ENCODE measurements at regions not wholly inside any gene's neighbourhood (a gene's known extent, or its start where the extent isn't known, plus 50 kb on each side); places are given as distances from the start of the nearest gene placed in this dataset.

- Histone ChIP-seq H3K4me1 (ENCODE audit: control insufficient read depth, insufficient read depth, low read length) (no peaks in the 10 kb centered on the region), H3K36me3 (ENCODE audit: control insufficient read depth in 2 of 2, insufficient read depth in 1 of 2, low read length in 2 of 2) (no peaks in the 10 kb centered on the region), H3K4me3 (ENCODE audit: low read depth, low read length) (no peak overlapping the region), H3K27ac (ENCODE audit: extremely low read depth, low read depth, low read length) (no peak overlapping the region), H3K9me3 (ENCODE audit: control insufficient read depth, insufficient read depth, low read depth, low read length) (no peaks in the 10 kb centered on the region)
- CTCF ChIA-PET, result no interaction called here
- POLR2A ChIA-PET, result no interaction called here
- TF ChIP-seq ZNF596 (tag by site-specific recombination; IDR thresholded peaks at IDR 0.05) (peak; percentile 85), ZBTB48 (tag by site-specific recombination; IDR thresholded peaks at IDR 0.05) (no peak)
These were observed 83.9 kb upstream of the LGSN start for GRCh38 chr6:63403725-63404124.

DNA sequence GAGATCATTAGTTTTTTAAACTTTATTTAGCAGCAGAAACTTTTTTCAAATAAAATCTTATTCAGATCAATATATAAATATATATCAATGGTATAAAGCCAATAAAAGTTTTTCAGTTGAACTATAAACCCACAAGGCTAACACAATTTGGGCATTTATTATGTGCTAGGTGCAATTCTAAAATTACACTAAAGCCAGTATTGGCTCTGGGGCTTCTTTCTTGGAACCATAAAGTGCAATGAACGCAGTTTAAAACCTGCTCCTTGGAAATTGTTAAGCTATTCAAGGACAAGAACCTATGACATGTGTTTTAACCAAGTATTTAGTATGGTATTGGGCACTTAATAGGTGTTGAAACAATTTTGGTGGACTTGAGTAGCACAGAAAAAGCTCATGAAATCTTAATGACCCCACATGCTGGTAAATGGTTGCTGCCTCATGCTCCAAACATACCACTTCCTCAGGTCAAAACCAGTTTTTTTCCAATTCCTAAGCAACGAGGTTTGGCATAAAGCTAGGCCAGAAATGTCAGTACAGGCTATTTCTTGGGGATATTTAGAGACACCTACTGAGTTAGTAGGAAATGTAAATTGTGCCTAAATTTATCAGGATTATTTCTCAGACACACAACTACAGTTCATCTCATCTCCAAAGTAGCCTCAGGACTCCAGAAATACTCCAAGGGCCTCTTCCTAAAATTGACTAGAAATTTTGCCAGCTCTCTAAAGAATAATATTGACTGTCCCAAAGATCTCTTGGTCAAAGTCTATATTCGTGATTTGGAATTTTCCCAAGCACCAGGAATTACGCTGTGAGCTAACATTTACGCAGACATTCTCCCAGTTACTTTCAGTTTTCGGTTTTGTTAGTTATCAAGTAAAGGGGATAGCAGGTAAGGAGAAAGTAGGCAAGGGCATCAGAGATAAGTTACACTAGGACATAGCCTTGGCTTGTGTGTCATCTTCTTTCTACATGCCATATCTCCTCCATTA is 90.9 kb upstream of the LGSN start:
- Histone ChIP-seq H3K9me3 (ENCODE audit: control insufficient read depth, insufficient read depth, low read depth, low read length) (no peaks in the 10 kb centered on the region), H3K4me3 (ENCODE audit: low read depth, low read length) (no peak overlapping the region), H3K36me3 (ENCODE audit: control insufficient read depth in 2 of 2, insufficient read depth in 1 of 2, low read length in 2 of 2) (no peaks in the 10 kb centered on the region), H3K27ac (ENCODE audit: extremely low read depth, low read depth, low read length) (no peak overlapping the region), H3K4me1 (ENCODE audit: control insufficient read depth, insufficient read depth, low read length) (no peaks in the 10 kb centered on the region)
- TF ChIP-seq ZSCAN18 (tag by site-specific recombination; IDR thresholded peaks at IDR 0.05), result no peak
- TF ChIP-seq TRIM28 (IDR thresholded peaks at IDR 0.05; ENCODE audit: borderline replicate concordance, low read length), result no peak
- no peak for TF ChIP-seq KLF10 (tag by site-specific recombination; IDR thresholded peaks at IDR 0.05)
- TF ChIP-seq ZNF776 (tag by site-specific recombination; IDR thresholded peaks at IDR 0.05; ENCODE audit: borderline replicate concordance), result no peak
- no peak for TF ChIP-seq ZNF214 (tag by site-specific recombination; IDR thresholded peaks at IDR 0.05; ENCODE audit: borderline replicate concordance)
- POLR2A ChIA-PET, result no interaction called here
- CTCF ChIA-PET, result interaction anchor here (1.1 to 1.6 kb wide), 2 partner anchors 10 to 59 kb away, joined by 4 to 11 read pairs; no protein-coding TSS in a partner anchor

DNA sequence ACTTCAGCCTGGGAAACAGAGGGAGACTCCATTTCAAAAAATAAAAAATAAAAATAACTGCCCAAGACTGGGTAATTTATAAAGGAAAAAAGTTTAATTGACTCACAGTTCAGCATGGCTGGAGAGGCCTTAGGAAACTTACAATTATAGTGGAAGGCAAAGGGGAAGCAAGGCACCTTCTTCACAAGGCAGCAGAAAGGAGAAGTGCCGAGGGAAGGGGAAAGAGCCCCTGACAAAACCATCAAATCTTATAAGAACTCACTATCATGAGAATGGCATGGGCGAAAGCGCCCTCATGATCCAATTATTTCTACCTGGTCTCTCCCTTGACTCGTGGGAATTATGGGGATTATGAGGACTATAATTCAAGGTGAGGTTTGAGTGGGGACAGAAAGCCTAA is 95.5 kb upstream of the LGSN start:
- TF ChIP-seq CTCF (tag by site-specific recombination; IDR thresholded peaks at IDR 0.05) (no peak), ZNF211 (tag by site-specific recombination; IDR thresholded peaks at IDR 0.05; ENCODE audit: low read depth) (no peak), ZBTB21 (tag by site-specific recombination; IDR thresholded peaks at IDR 0.05) (no peak), KLF17 (tag by site-specific recombination; IDR thresholded peaks at IDR 0.05) (no peak), ZBTB10 (tag by site-specific recombination; IDR thresholded peaks at IDR 0.05) (no peak), SP2 (tag by site-specific recombination; IDR thresholded peaks at IDR 0.05) (no peak), PATZ1 (tag by site-specific recombination; IDR thresholded peaks at IDR 0.05) (no peak), ZBTB7A (tag by site-specific recombination; IDR thresholded peaks at IDR 0.05; ENCODE audit: low read depth) (no peak), ZNF184 (tag by site-specific recombination; IDR thresholded peaks at IDR 0.05) (no peak), PRDM6 (tag by site-specific recombination; IDR thresholded peaks at IDR 0.05) (no peak), ZNF558 (tag by site-specific recombination; IDR thresholded peaks at IDR 0.05) (no peak), ZNF658 (tag by site-specific recombination; IDR thresholded peaks at IDR 0.05) (no peak), OSR2 (tag by site-specific recombination; IDR thresholded peaks at IDR 0.05) (no peak)
- Histone ChIP-seq H3K4me1 (ENCODE audit: control insufficient read depth, insufficient read depth, low read length) (no peaks in the 10 kb centered on the region), H3K4me3 (ENCODE audit: low read depth, low read length) (no peak overlapping the region), H3K9me3 (ENCODE audit: control insufficient read depth, insufficient read depth, low read depth, low read length) (no peaks in the 10 kb centered on the region), H3K36me3 (ENCODE audit: control insufficient read depth in 2 of 2, insufficient read depth in 1 of 2, low read length in 2 of 2) (no peaks in the 10 kb centered on the region), H3K27ac (ENCODE audit: extremely low read depth, low read depth, low read length) (no peak overlapping the region)
- POLR2A ChIA-PET, result no interaction called here
- CTCF ChIA-PET, result no interaction called here

Data from HEK293 (cell line).